Panc1 (cell line): ENCODE measurements at regions not wholly inside any gene's neighbourhood (a gene's known extent, or its start where the extent isn't known, plus 50 kb on each side); places are given as distances from the start of the nearest gene placed in this dataset.

Source experiments
- CTCF ChIP-seq: fragments of 450-650 bp; IDR thresholded peaks from 2 replicates; pipeline ENCODE4 v1.5.1; 2017; ENCODE audit warnings: mild to moderate bottlenecking
- POLR2AphosphoS5 ChIP-seq: IDR thresholded peaks from 2 replicates; pipeline ENCODE4 v1.6.1; 2012; ENCODE audit warnings: mild to moderate bottlenecking, low read depth, low read length, moderate library complexity
- REST ChIP-seq, 2 experiments: IDR thresholded peaks; 2 replicates each; pipeline ENCODE4 v1.6.1; 2011 to 2012; ENCODE audit warnings: low read depth in 2 of 2, control low read depth in 1 of 2, low read length in 1 of 2, mild to moderate bottlenecking in 1 of 2, moderate library complexity in 1 of 2; ENCODE audit not compliant: insufficient read depth in 1 of 2
- TCF7L2 ChIP-seq: IDR thresholded peaks from 2 replicates; pipeline ENCODE4 v1.6.1; 2011; ENCODE audit warnings: mild to moderate bottlenecking, low read depth, low read length, inconsistent platforms

GRCh38 chr4:14313757-14314156 is 686.2 kb upstream of the BOD1L1 start:
- TF ChIP-seq REST (IDR thresholded peaks at IDR 0.05; ENCODE audit: insufficient read depth in 1 of 2, low read depth in 2 of 2, low read length in 1 of 2) (no peak), CTCF (no peak), POLR2AphosphoS5 (no peak), TCF7L2 (no peak)
